ENCODE measurements at regions not wholly inside any gene's neighbourhood (a gene's known extent, or its start where the extent isn't known, plus 50 kb on each side); places are given as distances from the start of the nearest gene placed in this dataset.

GRCh38 chr2:45265336-45265735 is 256.1 kb upstream of the SIX2 start:
- H3K4me3 ChIP-seq (ENCODE audit: low read depth, low read length): no peak overlapping the region
- no peak for DNase-seq
- H3K27me3 ChIP-seq (ENCODE audit: insufficient read depth, low read depth, severe bottlenecking): no peaks in the 10 kb centered on the region
- no peak overlapping the region for H3K27ac ChIP-seq
- peaks cover 3% of the 10 kb centered on the region for H3K9me3 ChIP-seq (ENCODE audit: severe bottlenecking)
- TF ChIP-seq CTCF (IDR thresholded peaks at IDR 0.05; ENCODE audit: low read depth, low read length): no peak
- no peaks in the 10 kb centered on the region for H3K36me3 ChIP-seq

GRCh38 chr2:45264227-45265225 is 255.3 kb upstream of the SIX2 start:
- Histone ChIP-seq H3K9me3 (ENCODE audit: severe bottlenecking) (peaks cover 3% of the 10 kb centered on the region), H3K27ac (no peak overlapping the region), H3K4me3 (ENCODE audit: low read depth, low read length) (no peak overlapping the region), H3K36me3 (no peaks in the 10 kb centered on the region), H3K27me3 (ENCODE audit: insufficient read depth, low read depth, severe bottlenecking) (peaks cover 2% of the 10 kb centered on the region)
- DNase-seq: no peak
- TF ChIP-seq CTCF (IDR thresholded peaks at IDR 0.05; ENCODE audit: low read depth, low read length): no peak

GRCh38 chr2:45263147-45263546 is 253.9 kb upstream of the SIX2 start:
- H3K36me3 ChIP-seq: no peaks in the 10 kb centered on the region
- no peak for TF ChIP-seq CTCF (IDR thresholded peaks at IDR 0.05; ENCODE audit: low read depth, low read length)
- H3K4me3 ChIP-seq (ENCODE audit: low read depth, low read length): no peak overlapping the region
- peaks cover 3% of the 10 kb centered on the region for H3K9me3 ChIP-seq (ENCODE audit: severe bottlenecking)
- H3K27ac ChIP-seq: no peak overlapping the region
- DNase-seq: no peak
- H3K27me3 ChIP-seq (ENCODE audit: insufficient read depth, low read depth, severe bottlenecking): peaks cover 2% of the 10 kb centered on the region

DNA sequence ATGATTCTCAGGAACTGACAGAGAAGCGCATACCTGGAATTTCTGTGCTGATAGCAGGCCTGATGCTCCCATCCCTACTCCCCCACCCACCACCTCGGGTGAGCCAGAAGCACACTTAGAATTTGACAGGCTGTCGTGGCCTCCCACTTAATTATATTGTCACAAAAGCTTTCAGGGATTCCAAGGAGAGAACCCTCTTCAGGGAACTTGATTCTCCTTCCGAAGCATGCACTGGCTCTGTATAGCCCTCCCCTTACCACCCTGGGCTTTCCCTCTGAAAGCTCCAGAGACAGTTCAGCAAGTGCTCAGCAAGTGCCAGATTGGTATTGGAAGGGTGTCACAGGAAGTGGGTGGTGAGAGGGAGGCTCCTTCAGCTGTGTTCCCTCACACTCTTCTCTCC is 252.5 kb upstream of the SIX2 start:
- H3K36me3 ChIP-seq: no peaks in the 10 kb centered on the region
- no peak overlapping the region for H3K27ac ChIP-seq
- H3K9me3 ChIP-seq (ENCODE audit: severe bottlenecking): no peaks in the 10 kb centered on the region
- TF ChIP-seq CTCF (IDR thresholded peaks at IDR 0.05; ENCODE audit: low read depth, low read length): no peak
- H3K27me3 ChIP-seq (ENCODE audit: insufficient read depth, low read depth, severe bottlenecking): peaks cover 2% of the 10 kb centered on the region
- no peak overlapping the region for H3K4me3 ChIP-seq (ENCODE audit: low read depth, low read length)
- peak; percentile 3 for DNase-seq

GRCh38 chr2:45260946-45261345 is 251.7 kb upstream of the SIX2 start:
- TF ChIP-seq CTCF (IDR thresholded peaks at IDR 0.05; ENCODE audit: low read depth, low read length): no peak

More at GRCh38 chr2:45260946-45261345, 251.7 kb upstream of the SIX2 start:
- Histone ChIP-seq H3K9me3 (ENCODE audit: severe bottlenecking) (no peaks in the 10 kb centered on the region), H3K27me3 (ENCODE audit: insufficient read depth, low read depth, severe bottlenecking) (peaks cover 2% of the 10 kb centered on the region), H3K36me3 (no peaks in the 10 kb centered on the region), H3K4me3 (ENCODE audit: low read depth, low read length) (no peak overlapping the region), H3K27ac (no peak overlapping the region)
- no peak for DNase-seq

Data from WERI-Rb-1 (cell line).